Brain microvascular endothelial cell (primary cell): ENCODE measurements at regions not wholly inside any gene's neighbourhood (a gene's known extent, or its start where the extent isn't known, plus 50 kb on each side); places are given as distances from the start of the nearest gene placed in this dataset.

Experiments used
- DNase-seq: peaks from one replicate; pipeline ENCODE4 v3.0.0-alpha.2; 2020
- H3K27ac ChIP-seq: fragments of 250-450 bp; sonication (Bioruptor Pico); 2 replicates; pipeline ENCODE4 v1.5.1; 2020; ENCODE audit warnings: mild to moderate bottlenecking, moderate library complexity
- H3K27me3 ChIP-seq: fragments of 250-450 bp; sonication (Bioruptor Pico); replicated peaks from 2 replicates; pipeline ENCODE4 v1.5.1; 2020; ENCODE audit warnings: mild to moderate bottlenecking
- H3K36me3 ChIP-seq: fragments of 250-450 bp; sonication (Bioruptor Pico); replicated peaks from 2 replicates; pipeline ENCODE4 v1.5.1; 2020; ENCODE audit warnings: mild to moderate bottlenecking
- H3K4me3 ChIP-seq: 2 replicates; pipeline ENCODE4 v1.5.1; 2011; ENCODE audit warnings: low read depth, mild to moderate bottlenecking, control low read depth, low read length, moderate library complexity
- in situ Hi-C: cut with HindIII; loops from 2 replicates; pipeline ENCODE4 v1.10.0; 2017; ENCODE audit warnings: low sequenced_read_pairs, low pct_ligation_motif_present
- TF ChIP-seq, protein P1 (sequence below): IDR thresholded peaks from 2 replicates; pipeline ENCODE4 v1.5.1; 2011; ENCODE audit warnings: low read depth, mild to moderate bottlenecking, moderate library complexity, low read length, control low read depth, inconsistent platforms; ENCODE audit errors: missing control alignments

GRCh38 chr2:239662413-239663120 lies 261.7 kb upstream of the HDAC4 start:
- Histone ChIP-seq H3K27ac (no peak overlapping the region), H3K36me3 (no peaks in the 10 kb centered on the region), H3K27me3 (no peaks in the 10 kb centered on the region), H3K4me3 (no peak overlapping the region)
- in situ Hi-C loops, result no loop called here
- no peak for DNase-seq
- TF ChIP-seq, protein P1, sequence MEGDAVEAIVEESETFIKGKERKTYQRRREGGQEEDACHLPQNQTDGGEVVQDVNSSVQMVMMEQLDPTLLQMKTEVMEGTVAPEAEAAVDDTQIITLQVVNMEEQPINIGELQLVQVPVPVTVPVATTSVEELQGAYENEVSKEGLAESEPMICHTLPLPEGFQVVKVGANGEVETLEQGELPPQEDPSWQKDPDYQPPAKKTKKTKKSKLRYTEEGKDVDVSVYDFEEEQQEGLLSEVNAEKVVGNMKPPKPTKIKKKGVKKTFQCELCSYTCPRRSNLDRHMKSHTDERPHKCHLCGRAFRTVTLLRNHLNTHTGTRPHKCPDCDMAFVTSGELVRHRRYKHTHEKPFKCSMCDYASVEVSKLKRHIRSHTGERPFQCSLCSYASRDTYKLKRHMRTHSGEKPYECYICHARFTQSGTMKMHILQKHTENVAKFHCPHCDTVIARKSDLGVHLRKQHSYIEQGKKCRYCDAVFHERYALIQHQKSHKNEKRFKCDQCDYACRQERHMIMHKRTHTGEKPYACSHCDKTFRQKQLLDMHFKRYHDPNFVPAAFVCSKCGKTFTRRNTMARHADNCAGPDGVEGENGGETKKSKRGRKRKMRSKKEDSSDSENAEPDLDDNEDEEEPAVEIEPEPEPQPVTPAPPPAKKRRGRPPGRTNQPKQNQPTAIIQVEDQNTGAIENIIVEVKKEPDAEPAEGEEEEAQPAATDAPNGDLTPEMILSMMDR, result no peak

DNA sequence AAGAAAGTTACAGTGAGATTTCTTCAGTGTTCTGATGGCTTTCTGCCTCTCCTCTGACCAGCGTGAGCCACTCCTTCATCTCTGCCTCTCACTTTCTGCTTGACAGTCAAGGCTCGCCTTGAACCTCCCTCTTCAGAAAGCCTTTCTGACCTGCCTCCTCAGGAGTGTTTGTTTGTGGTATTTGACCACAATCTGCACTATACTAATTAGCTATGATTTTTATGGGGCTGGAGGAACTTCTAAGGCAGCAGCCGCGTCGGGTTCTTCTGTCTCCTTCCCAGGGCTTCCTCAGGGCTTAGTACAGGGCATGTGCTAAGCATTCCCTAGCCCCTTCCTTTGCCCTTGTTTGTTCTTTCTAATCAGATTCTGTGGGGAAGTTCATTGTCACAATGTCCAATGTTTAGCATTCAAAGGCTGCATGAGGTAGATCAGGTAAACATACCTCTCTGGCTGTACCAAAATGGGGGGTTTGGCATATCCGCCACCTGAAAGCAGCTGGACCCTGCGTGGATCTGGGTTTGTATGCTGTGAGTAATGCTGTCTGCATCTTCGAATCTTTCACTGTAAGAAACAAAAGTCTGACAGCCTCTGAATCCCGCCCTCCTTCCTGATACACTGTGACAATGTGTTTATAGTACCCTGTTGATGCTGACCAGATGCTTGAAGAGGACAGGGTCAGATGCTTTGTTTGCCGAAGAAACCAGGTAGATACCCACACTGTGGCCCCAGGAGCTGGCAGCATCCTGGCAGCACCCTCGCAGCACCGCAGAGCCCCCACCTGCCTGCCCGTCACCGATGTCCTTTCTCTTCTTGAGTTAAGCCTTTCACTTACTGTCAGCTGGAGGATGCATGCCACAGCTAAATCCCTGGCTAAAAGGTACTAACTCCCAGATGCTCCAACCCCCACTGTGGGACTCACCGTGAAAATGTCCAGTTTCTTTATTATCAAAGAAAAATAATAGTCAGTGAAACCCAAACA lies 260.8 kb upstream of the HDAC4 start:
- in situ Hi-C loops, result no loop called here
- TF ChIP-seq, protein P1, result no peak
- H3K4me3 ChIP-seq, result no peak overlapping the region
- no peak overlapping the region for H3K27ac ChIP-seq
- no peak for DNase-seq
- no peaks in the 10 kb centered on the region for H3K36me3 ChIP-seq
- H3K27me3 ChIP-seq, result no peaks in the 10 kb centered on the region

DNA sequence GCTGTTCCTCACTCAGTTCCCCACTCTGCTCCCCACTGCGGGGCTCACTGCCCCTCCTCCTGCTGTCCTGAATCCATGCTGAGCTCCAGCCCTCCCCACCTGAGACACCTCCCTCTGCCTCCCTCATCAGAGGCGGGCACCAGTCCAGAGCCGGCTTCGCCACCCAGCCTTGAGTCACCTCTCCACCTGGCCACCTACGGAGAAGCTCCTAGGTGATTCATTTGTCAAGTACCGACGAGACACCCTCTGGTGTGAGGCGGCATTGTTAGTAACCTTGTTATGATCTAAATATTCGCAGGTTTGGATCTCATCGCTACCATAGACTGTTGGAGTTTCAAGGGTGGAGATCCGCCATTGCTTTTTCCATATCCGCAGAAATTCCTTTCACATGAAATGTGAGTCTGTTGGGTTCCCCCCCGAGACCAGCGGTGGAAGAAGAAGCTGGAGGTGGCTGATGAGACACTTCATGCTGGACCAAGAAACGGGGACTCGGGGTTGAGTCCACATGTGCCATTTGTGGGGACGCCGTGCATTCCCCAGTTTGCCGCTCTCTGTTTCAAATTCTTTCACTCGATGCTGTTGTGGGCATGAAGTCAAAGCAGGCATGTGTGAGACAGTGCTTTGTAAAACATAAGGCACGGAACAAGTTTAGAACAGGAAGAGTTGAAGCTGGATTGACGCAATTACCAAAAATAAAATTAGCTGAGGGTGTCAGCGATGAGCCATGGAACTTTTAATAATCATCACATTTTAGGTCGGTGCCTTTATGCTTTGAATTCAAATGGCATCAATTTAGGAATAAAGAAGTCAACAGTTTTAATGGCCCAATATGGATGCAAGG lies 259.8 kb upstream of the HDAC4 start:
- DNase-seq, result no peak
- TF ChIP-seq, protein P1, result no peak
- in situ Hi-C loops, result no loop called here
- no peak overlapping the region for H3K27ac ChIP-seq
- no peaks in the 10 kb centered on the region for H3K36me3 ChIP-seq
- no peak overlapping the region for H3K4me3 ChIP-seq
- no peaks in the 10 kb centered on the region for H3K27me3 ChIP-seq

DNA sequence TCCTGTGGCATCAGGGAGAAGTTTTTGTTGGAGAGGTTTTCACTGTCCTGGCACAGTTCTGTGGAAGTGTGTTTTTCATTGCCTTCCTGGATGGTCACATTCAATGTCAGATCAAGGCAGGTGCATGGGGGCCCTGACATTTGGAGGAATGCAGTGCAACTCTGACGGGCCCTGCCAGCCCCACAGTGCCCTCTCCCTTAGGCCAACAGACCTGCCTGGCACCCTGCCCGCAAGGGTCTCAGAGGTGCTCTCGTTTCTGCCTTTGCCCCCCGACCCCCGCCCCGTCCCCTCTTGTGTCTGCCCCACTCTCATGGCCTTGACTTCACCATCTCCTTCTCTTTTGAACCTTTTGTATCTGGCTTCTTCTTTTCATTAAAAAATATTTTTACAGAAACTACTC lies 257.2 kb upstream of the HDAC4 start:
- Histone ChIP-seq H3K36me3 (no peaks in the 10 kb centered on the region), H3K4me3 (no peak overlapping the region), H3K27ac (no peak overlapping the region), H3K27me3 (no peaks in the 10 kb centered on the region)
- DNase-seq, result no peak
- TF ChIP-seq, protein P1, result no peak
- in situ Hi-C loops, result no loop called here

- Histone ChIP-seq H3K27ac (no peak overlapping the region), H3K36me3 (no peaks in the 10 kb centered on the region), H3K4me3 (no peak overlapping the region), H3K27me3 (no peaks in the 10 kb centered on the region)
- DNase-seq, result no peak
- TF ChIP-seq, protein P1, result no peak
- in situ Hi-C loops, result no loop called here
These were observed 256.4 kb upstream of the HDAC4 start for GRCh38 chr2:239657236-239657635.
